Keratinocyte (primary cell): ENCODE measurements at regions not wholly inside any gene's neighbourhood (a gene's known extent, or its start where the extent isn't known, plus 50 kb on each side); places are given as distances from the start of the nearest gene placed in this dataset.

ENCODE experiments used
- DNase-seq: peaks from one replicate; pipeline ENCODE4 v3.0.0-alpha.2; 2011; ENCODE audit warnings: low read depth, missing footprints, low spot score
- FAIRE-seq: peaks from 2 replicates; lab custom pipeline; 2011; peaks lifted over from hg19 to GRCh38; lab: Jason Lieb, UNC
- H2AFZ ChIP-seq: 2 replicates; pipeline ENCODE4 v1.6.0; 2012; ENCODE audit warnings: low read length, control low read depth, inconsistent platforms; ENCODE audit not compliant: control insufficient read depth
- H3K27ac ChIP-seq: 2 replicates; pipeline ENCODE4 v1.5.1; 2011; ENCODE audit warnings: low read length; ENCODE audit not compliant: control insufficient read depth, insufficient read depth
- H3K27me3 ChIP-seq: 3 replicates; pipeline ENCODE4 v1.6.0; 2011; ENCODE audit warnings: low read length; ENCODE audit not compliant: control insufficient read depth, insufficient read depth; ENCODE audit errors: extremely low read depth
- H3K36me3 ChIP-seq, 2 experiments: 2 replicates in 1 of 2; 3 replicates in 1 of 2; pipeline ENCODE4 v1.5.1; 2011; ENCODE audit warnings: low read length in 2 of 2, mild to moderate bottlenecking in 1 of 2; ENCODE audit not compliant: control insufficient read depth in 2 of 2, insufficient read depth in 2 of 2; ENCODE audit errors: extremely low read depth in 1 of 2
- H3K4me1 ChIP-seq: 3 replicates; pipeline ENCODE4 v1.5.1; 2011; ENCODE audit warnings: low read length; ENCODE audit not compliant: control insufficient read depth, insufficient read depth; ENCODE audit errors: extremely low read depth
- H3K4me2 ChIP-seq: 3 replicates; pipeline ENCODE4 v1.6.0; 2011; ENCODE audit warnings: low read depth, low read length; ENCODE audit not compliant: control insufficient read depth, insufficient read depth; ENCODE audit errors: extremely low read depth
- H3K4me3 ChIP-seq, 3 experiments: fragments of 200-600 bp in 1 of 3; sonication (generic) in 1 of 3; 2 replicates in 2 of 3; 3 replicates in 1 of 3; pipeline ENCODE4 v1.5.1; 2011 to 2016; ENCODE audit warnings: low read length in 3 of 3, mild to moderate bottlenecking in 3 of 3, control low read depth in 2 of 3, inconsistent platforms in 1 of 3, low read depth in 1 of 3, mixed read lengths in 1 of 3, mixed run types in 1 of 3, moderate library complexity in 1 of 3; ENCODE audit not compliant: control insufficient read depth in 2 of 3, insufficient read depth in 2 of 3; ENCODE audit errors: extremely low read depth in 1 of 3
- H3K79me2 ChIP-seq: 2 replicates; pipeline ENCODE4 v1.6.0; 2012; ENCODE audit warnings: low read length; ENCODE audit not compliant: control insufficient read depth, insufficient read depth
- H3K9ac ChIP-seq: 3 replicates; pipeline ENCODE4 v1.6.0; 2011; ENCODE audit warnings: low read length; ENCODE audit not compliant: control insufficient read depth, insufficient read depth; ENCODE audit errors: extremely low read depth
- H3K9me1 ChIP-seq: 3 replicates; pipeline ENCODE4 v1.6.0; 2011; ENCODE audit warnings: low read length; ENCODE audit not compliant: control insufficient read depth, insufficient read depth; ENCODE audit errors: extremely low read depth
- H3K9me3 ChIP-seq: 2 replicates; pipeline ENCODE4 v1.5.1; 2012; ENCODE audit warnings: low read depth, low read length; ENCODE audit not compliant: control insufficient read depth
- H4K20me1 ChIP-seq: 3 replicates; pipeline ENCODE4 v1.6.0; 2011; ENCODE audit warnings: low read length; ENCODE audit not compliant: control insufficient read depth, insufficient read depth; ENCODE audit errors: extremely low read depth
- EZH2 ChIP-seq: IDR thresholded peaks from one replicate; pipeline ENCODE4 v1.6.1; 2012; ENCODE audit warnings: inconsistent platforms, mild to moderate bottlenecking, low read length, moderate library complexity
- dilution Hi-C: fragments of 300-500 bp; cut with MboI; formaldehyde crosslinking; loops from one replicate; pipeline ENCODE4 v1.7.0; 2020; ENCODE audit warnings: low sequenced_read_pairs; ENCODE audit not compliant: extremely low pct_ligation_motif_present
- TF ChIP-seq, protein P1 (sequence below), 3 experiments: IDR thresholded peaks in 1 of 3; conservative IDR thresholded peaks in 1 of 3; optimal IDR thresholded peaks in 1 of 3; 2 replicates in 2 of 3; 3 replicates in 1 of 3; pipeline versions ENCODE3 to v1.5.1; 2011; ENCODE audit warnings: low read length in 3 of 3, mild to moderate bottlenecking in 3 of 3, moderate library complexity in 2 of 3, control low read depth in 1 of 3, inconsistent platforms in 1 of 3; ENCODE audit not compliant: insufficient read depth in 2 of 3; ENCODE audit errors: extremely low read depth in 1 of 3

DNA sequence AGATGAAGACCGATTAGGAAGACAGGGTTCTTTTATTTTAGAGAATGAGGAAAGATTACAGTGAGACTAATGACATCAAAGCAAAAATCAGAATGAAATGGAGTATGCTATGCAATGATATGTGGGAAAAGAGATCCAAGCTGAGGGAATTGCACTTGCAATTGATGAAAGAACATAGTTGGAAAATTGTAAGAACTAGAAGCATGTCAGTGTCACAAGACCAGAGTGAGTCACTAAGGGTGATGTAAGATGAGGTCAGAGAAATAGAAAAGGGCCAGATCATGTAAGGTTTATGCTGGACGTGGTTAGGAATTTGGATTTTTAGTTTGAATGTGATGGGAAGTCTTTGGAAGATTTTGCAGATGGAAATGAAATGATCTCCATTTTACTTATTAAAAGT lies 1937.3 kb downstream of the OLFM4 start:
- Histone ChIP-seq H3K79me2 (no peaks in the 10 kb centered on the region), H3K9ac (no peak overlapping the region), H3K27me3 (no peaks in the 10 kb centered on the region), H3K4me1 (no peaks in the 10 kb centered on the region), H3K4me2 (no peak overlapping the region), H3K9me3 (no peaks in the 10 kb centered on the region), H3K27ac (no peak overlapping the region), H3K36me3 (no peaks in the 10 kb centered on the region), H3K9me1 (no peaks in the 10 kb centered on the region), H3K4me3 (no peak overlapping the region), H2AFZ (no peak overlapping the region), H4K20me1 (no peaks in the 10 kb centered on the region)
- DNase-seq (no peak), FAIRE-seq (no peak)
- TF ChIP-seq EZH2 = no peak
- TF ChIP-seq, protein P1, sequence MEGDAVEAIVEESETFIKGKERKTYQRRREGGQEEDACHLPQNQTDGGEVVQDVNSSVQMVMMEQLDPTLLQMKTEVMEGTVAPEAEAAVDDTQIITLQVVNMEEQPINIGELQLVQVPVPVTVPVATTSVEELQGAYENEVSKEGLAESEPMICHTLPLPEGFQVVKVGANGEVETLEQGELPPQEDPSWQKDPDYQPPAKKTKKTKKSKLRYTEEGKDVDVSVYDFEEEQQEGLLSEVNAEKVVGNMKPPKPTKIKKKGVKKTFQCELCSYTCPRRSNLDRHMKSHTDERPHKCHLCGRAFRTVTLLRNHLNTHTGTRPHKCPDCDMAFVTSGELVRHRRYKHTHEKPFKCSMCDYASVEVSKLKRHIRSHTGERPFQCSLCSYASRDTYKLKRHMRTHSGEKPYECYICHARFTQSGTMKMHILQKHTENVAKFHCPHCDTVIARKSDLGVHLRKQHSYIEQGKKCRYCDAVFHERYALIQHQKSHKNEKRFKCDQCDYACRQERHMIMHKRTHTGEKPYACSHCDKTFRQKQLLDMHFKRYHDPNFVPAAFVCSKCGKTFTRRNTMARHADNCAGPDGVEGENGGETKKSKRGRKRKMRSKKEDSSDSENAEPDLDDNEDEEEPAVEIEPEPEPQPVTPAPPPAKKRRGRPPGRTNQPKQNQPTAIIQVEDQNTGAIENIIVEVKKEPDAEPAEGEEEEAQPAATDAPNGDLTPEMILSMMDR (optimal IDR thresholded peaks at IDR 0.05 in 1 of 3, IDR thresholded peaks at IDR 0.05 in 1 of 3, conservative IDR thresholded peaks at IDR 0.05 in 1 of 3; ENCODE audit: extremely low read depth in 1 of 3, insufficient read depth in 2 of 3, low read length in 3 of 3) = no peak
- dilution Hi-C loops = no loop called here

- TF ChIP-seq EZH2 = no peak
- TF ChIP-seq, protein P1 (optimal IDR thresholded peaks at IDR 0.05 in 1 of 3, IDR thresholded peaks at IDR 0.05 in 1 of 3, conservative IDR thresholded peaks at IDR 0.05 in 1 of 3; ENCODE audit: extremely low read depth in 1 of 3, insufficient read depth in 2 of 3, low read length in 3 of 3) = no peak
- H3K27me3 ChIP-seq = no peaks in the 10 kb centered on the region
- no peak overlapping the region for H3K9ac ChIP-seq
- H2AFZ ChIP-seq = no peak overlapping the region
- no peaks in the 10 kb centered on the region for H3K4me1 ChIP-seq
- H4K20me1 ChIP-seq = no peaks in the 10 kb centered on the region
- FAIRE-seq = no peak
- no peaks in the 10 kb centered on the region for H3K9me1 ChIP-seq
- H3K27ac ChIP-seq = no peak overlapping the region
- DNase-seq = no peak
- no peaks in the 10 kb centered on the region for H3K79me2 ChIP-seq
- no peaks in the 10 kb centered on the region for H3K9me3 ChIP-seq
- dilution Hi-C loops = no loop called here
- no peak overlapping the region for H3K4me3 ChIP-seq
- H3K4me2 ChIP-seq = no peak overlapping the region
- no peaks in the 10 kb centered on the region for H3K36me3 ChIP-seq
Observed at GRCh38 chr13:54972838-54973237, 1944.2 kb downstream of the OLFM4 start.
